ENCODE measurements at regions not wholly inside any gene's neighbourhood (a gene's known extent, or its start where the extent isn't known, plus 50 kb on each side); places are given as distances from the start of the nearest gene placed in this dataset.

GRCh38 chr2:183998041-183998796, 600.1 kb upstream of the ZNF804A start:
- H3K4me3 ChIP-seq (ENCODE audit: low read depth, low read length), result no peak overlapping the region
- no peak for DNase-seq (ENCODE audit: low read depth)
- no peak for TF ChIP-seq CTCF (conservative IDR thresholded peaks at IDR 0.05; ENCODE audit: low read depth, low read length)

- TF ChIP-seq CTCF (conservative IDR thresholded peaks at IDR 0.05; ENCODE audit: low read depth, low read length), result no peak
- DNase-seq (ENCODE audit: low read depth), result no peak
- no peak overlapping the region for H3K4me3 ChIP-seq (ENCODE audit: low read depth, low read length)
Measured at GRCh38 chr2:183998797-183999190, 599.5 kb upstream of the ZNF804A start.

DNA sequence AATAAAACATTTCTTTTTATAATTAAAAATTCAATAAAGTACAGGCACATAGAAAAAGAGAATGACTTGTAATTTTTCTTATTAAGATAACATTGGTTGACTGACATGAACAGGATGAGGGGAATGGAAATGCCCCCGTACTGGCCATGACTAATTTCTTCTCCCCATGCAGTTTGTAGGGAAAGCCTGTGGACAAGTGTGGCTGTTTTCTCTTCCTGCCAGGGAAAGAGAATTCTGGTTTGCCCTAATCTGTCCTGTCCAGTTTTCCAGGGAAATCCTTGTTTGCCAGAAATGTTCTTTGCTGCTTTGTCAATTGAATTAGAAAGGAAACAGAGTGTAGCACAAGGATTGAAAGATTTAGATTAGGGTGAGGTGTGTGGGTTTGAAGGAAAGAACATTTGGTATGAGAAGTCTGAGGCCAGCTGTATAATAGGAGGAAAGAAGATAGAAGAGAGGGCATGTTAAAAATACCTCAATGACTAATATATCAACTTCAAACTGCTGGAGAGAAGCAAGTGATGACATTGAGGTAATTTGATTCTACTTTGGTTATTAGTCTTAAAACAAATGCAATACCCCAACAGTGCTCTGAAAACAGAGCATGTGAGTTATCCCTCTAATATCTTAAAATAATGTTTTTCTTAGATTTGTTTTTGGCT, 593.9 kb upstream of the ZNF804A start:
- H3K4me3 ChIP-seq (ENCODE audit: low read depth, low read length), result no peak overlapping the region
- no peak for TF ChIP-seq CTCF (conservative IDR thresholded peaks at IDR 0.05; ENCODE audit: low read depth, low read length)
- no peak for DNase-seq (ENCODE audit: low read depth)

DNA sequence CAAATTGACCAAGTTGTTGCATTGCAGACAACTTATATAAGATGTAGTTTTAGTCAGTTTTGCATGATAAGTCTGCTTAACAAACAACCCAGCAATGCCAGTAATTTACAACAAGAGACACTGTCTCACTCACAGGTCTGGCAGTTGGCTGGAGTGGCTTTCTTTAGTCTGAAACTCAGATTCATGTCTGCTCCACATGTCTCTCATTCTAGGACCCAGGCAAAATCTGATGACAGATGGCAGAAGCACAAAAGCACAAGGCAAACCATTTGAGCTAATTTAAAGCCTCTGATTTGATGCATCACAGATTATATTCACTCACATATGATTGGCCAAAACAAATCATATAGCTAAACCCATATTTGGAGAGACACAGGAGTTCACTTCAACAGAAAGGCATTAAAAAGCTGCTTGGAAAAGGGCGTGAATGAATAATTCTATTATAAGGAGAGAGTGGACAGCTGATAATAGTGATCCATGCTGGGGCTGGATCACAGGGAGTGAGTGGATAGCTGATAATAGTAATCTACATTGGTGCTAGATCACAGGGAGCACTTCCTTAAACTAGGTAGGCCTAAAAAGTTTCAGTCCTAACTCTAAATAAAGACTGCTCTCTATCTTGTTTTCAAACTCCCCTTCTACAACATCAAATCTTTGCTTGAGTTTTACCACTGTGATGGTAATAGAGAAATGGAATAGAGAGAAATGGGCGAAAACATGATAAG, 593.2 kb upstream of the ZNF804A start:
- H3K4me3 ChIP-seq (ENCODE audit: low read depth, low read length), result no peak overlapping the region
- no peak for TF ChIP-seq CTCF (conservative IDR thresholded peaks at IDR 0.05; ENCODE audit: low read depth, low read length)
- DNase-seq (ENCODE audit: low read depth), result no peak

DNA sequence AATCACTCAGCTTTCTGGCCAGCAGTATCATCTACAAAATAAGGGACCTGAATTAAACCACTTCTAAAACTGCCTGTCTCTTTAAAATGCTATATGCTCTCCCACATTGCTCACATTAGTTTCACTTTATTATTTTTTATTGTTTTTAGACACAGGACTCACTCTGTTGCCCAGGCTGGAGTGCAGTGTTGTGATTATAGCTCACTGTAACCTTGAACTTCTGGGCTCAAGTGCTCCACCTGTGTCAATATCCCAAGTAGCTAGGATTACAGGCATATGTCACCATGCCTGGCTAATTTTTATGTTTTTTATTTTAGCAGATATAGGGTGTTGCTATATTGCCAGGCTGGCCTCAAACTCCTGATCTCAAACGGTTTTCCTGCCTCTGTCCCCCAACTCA, 591.3 kb upstream of the ZNF804A start:
- DNase-seq (ENCODE audit: low read depth), result no peak
- no peak overlapping the region for H3K4me3 ChIP-seq (ENCODE audit: low read depth, low read length)
- no peak for TF ChIP-seq CTCF (conservative IDR thresholded peaks at IDR 0.05; ENCODE audit: low read depth, low read length)

GRCh38 chr2:184026961-184027360, 571.4 kb upstream of the ZNF804A start:
- TF ChIP-seq CTCF (conservative IDR thresholded peaks at IDR 0.05; ENCODE audit: low read depth, low read length), result no peak
- H3K4me3 ChIP-seq (ENCODE audit: low read depth, low read length), result no peak overlapping the region

More at GRCh38 chr2:184026961-184027360, 571.4 kb upstream of the ZNF804A start:
- no peak for DNase-seq (ENCODE audit: low read depth)

All from epithelial cell of proximal tubule (primary cell).